ENCODE measurements at regions not wholly inside any gene's neighbourhood (a gene's known extent, or its start where the extent isn't known, plus 50 kb on each side); places are given as distances from the start of the nearest gene placed in this dataset.

GRCh38 chr6:90868256-90868655 is 281.4 kb upstream of the MAP3K7 start:
- H3K4me3 ChIP-seq (ENCODE audit: low read depth, low read length): no peak overlapping the region
- no peak for TF ChIP-seq CTCF (conservative IDR thresholded peaks at IDR 0.05; ENCODE audit: low read depth, low read length)
- no peak for DNase-seq (ENCODE audit: low read depth)

DNA sequence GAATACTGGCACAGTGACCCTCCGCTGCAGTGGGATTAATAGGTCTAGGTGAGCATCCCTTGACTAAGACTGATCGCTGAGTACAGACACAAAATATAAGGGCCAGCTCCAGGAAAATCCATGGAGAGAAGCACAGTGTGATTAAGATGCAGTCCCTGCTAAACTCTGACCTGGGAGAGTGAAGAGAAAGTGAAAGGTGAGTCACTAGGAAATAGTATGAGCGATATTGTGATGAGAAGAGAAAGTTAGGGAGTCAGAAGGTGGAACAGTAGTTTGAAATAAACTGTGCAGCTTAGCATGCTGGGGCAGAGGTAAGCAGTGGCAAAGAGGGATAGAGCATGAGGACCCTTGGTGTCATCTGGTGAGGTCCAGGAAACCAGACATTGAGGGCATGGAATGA is 278.6 kb upstream of the MAP3K7 start:
- no peak overlapping the region for H3K4me3 ChIP-seq (ENCODE audit: low read depth, low read length)
- TF ChIP-seq CTCF (conservative IDR thresholded peaks at IDR 0.05; ENCODE audit: low read depth, low read length): no peak
- no peak for DNase-seq (ENCODE audit: low read depth)

DNA sequence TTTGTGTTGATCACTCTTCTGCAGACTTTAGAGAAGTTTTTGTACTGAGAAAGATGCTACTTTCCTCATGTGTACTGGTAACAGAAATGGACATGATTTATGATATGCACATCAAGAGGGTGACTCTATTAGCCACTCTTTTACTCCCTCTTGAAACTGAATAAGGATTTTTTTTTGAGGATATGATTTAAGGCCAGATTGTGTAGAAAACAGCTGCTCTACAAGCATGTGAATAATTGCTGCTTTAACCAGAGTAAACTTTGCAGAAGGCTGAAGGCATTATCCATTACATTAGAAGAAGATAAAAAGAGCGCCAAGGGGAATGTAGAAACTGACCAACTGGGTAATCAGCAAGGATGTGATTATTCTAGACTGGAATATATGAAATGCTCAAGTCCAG is 276.2 kb upstream of the MAP3K7 start:
- no peak for DNase-seq (ENCODE audit: low read depth)
- TF ChIP-seq CTCF (conservative IDR thresholded peaks at IDR 0.05; ENCODE audit: low read depth, low read length): no peak
- H3K4me3 ChIP-seq (ENCODE audit: low read depth, low read length): no peak overlapping the region

GRCh38 chr6:90860822-90861601 is 274.1 kb upstream of the MAP3K7 start:
- peak; percentile 4 for DNase-seq (ENCODE audit: low read depth)
- H3K4me3 ChIP-seq (ENCODE audit: low read depth, low read length): no peak overlapping the region
- TF ChIP-seq CTCF (conservative IDR thresholded peaks at IDR 0.05; ENCODE audit: low read depth, low read length): no peak

DNA sequence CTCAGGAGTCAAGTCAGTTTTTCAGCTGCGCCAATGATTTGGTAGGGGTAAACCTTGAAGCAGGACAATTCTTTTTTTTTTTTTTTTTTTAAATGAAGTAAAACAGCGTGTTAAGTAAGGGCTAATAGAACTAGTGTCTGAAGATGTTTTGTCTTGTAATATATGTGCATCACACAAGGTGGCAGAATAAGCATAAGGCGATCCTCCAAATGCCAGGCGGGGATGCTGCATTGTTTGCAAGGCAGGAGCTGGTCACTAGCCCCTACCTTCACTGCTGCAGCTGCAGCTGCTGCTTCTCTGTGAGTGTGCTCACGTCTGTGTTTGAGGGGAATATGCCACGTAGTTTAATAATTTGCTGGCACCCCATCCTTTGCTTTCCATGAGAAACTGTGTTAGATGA is 272.7 kb upstream of the MAP3K7 start:
- H3K4me3 ChIP-seq (ENCODE audit: low read depth, low read length): no peak overlapping the region

DNA sequence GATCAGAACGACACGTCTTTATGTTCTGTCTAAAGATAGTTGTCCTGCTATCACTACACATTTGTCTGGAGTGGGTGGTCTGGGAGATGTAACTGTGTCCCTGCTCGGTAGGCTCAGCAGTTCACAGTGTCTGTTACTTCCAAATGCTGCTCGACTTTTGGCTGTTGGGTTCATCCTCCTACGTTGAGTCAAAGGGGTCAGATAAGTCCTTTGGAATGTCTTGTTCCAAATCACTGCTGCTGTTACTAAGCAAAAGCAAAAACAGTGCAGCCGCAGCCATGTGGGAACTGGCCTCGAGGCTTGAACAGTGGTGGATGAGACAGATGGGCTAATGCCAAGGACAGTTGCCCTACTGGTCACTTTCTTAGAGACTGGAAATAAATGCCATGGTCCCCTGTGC is 272.2 kb upstream of the MAP3K7 start:
- no peak overlapping the region for H3K4me3 ChIP-seq (ENCODE audit: low read depth, low read length)
- TF ChIP-seq CTCF (conservative IDR thresholded peaks at IDR 0.05; ENCODE audit: low read depth, low read length): no peak
- DNase-seq (ENCODE audit: low read depth): no peak

More for the DNA sequence above, 272.7 kb upstream of the MAP3K7 start:
- no peak for TF ChIP-seq CTCF (conservative IDR thresholded peaks at IDR 0.05; ENCODE audit: low read depth, low read length)
- DNase-seq (ENCODE audit: low read depth): no peak

- H3K4me3 ChIP-seq (ENCODE audit: low read depth, low read length): no peak overlapping the region
- DNase-seq (ENCODE audit: low read depth): no peak
- no peak for TF ChIP-seq CTCF (conservative IDR thresholded peaks at IDR 0.05; ENCODE audit: low read depth, low read length)
Measured at GRCh38 chr6:90849686-90850085, 262.8 kb upstream of the MAP3K7 start.
